Adipocyte (in vitro differentiated cells): ENCODE measurements at regions not wholly inside any gene's neighbourhood (a gene's known extent, or its start where the extent isn't known, plus 50 kb on each side); places are given as distances from the start of the nearest gene placed in this dataset.

ENCODE experiments used
- DNase-seq: peaks from one replicate; pipeline ENCODE4 v3.0.0-alpha.2; 2015; ENCODE audit warnings: low read depth
- H3K27me3 ChIP-seq: replicated peaks from 2 replicates; pipeline ENCODE4 v1.7.0; 2013; ENCODE audit warnings: mild to moderate bottlenecking, low read length, moderate library complexity; ENCODE audit not compliant: control insufficient read depth, insufficient read depth
- H3K36me3 ChIP-seq: 2 replicates; pipeline ENCODE4 v1.7.0; 2013; ENCODE audit warnings: low read length, mild to moderate bottlenecking, moderate library complexity; ENCODE audit not compliant: control insufficient read depth, insufficient read depth, severe bottlenecking
- H3K4me1 ChIP-seq: 2 replicates; pipeline ENCODE4 v1.7.0; 2013; ENCODE audit warnings: mild to moderate bottlenecking, low read length, moderate library complexity; ENCODE audit not compliant: control insufficient read depth, insufficient read depth
- H3K4me3 ChIP-seq: 2 replicates; pipeline ENCODE4 v1.7.0; 2013; ENCODE audit warnings: mild to moderate bottlenecking, low read length, moderate library complexity
- H3K9ac ChIP-seq: 2 replicates; pipeline ENCODE4 v1.7.0; 2013; ENCODE audit warnings: mild to moderate bottlenecking, low read length, moderate library complexity
- H3K9me3 ChIP-seq: 2 replicates; pipeline ENCODE4 v1.7.0; 2013; ENCODE audit warnings: mild to moderate bottlenecking, low read length, moderate library complexity; ENCODE audit not compliant: control insufficient read depth

DNA sequence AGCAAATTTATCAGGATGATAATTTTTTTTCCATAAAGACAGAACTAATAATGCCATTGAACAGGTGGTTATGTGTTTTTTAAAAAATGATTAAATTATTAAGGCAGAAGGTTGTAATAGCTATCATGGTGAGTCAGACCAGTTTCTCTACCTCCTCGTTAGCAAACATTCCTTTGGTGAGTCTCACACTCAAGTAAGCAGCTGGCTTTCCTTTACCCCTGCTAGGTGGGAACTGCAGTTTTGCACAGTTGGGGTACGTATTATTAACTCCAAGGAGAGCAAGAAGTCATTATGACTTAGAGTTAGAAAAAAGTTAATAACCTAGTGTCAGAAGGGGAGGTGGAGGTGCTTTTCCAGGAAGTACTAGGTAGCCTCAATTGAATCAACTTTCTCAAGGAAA, 165.3 kb downstream of the SNAPC1 start:
- H3K9ac ChIP-seq = no peak overlapping the region
- peak; percentile 45 for DNase-seq
- H3K4me3 ChIP-seq = no peak overlapping the region
- H3K27me3 ChIP-seq = no peaks in the 10 kb centered on the region
- no peaks in the 10 kb centered on the region for H3K36me3 ChIP-seq
- peaks cover 33% of the 10 kb centered on the region for H3K4me1 ChIP-seq
- no peaks in the 10 kb centered on the region for H3K9me3 ChIP-seq

DNA sequence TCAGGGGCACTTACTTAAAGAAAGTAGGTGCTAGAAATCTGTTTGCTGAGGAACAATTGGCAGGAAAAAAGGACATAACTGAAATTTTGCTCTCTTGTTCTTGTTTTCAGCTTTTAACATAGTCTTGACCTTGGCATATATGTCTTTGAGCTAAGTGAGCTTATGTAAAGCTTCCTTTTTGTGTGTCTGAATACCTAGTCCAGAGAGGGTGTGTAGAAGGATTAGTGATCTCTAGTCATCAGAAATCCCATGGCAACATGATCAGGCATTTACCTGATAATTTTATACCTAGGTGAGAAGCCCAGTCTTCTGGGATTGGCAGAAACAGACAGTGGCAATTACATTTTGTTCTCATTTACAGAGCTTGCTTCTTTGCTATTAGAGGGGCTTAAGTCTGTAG, 166.1 kb downstream of the SNAPC1 start:
- H3K9ac ChIP-seq = no peak overlapping the region
- H3K27me3 ChIP-seq = no peaks in the 10 kb centered on the region

DNA sequence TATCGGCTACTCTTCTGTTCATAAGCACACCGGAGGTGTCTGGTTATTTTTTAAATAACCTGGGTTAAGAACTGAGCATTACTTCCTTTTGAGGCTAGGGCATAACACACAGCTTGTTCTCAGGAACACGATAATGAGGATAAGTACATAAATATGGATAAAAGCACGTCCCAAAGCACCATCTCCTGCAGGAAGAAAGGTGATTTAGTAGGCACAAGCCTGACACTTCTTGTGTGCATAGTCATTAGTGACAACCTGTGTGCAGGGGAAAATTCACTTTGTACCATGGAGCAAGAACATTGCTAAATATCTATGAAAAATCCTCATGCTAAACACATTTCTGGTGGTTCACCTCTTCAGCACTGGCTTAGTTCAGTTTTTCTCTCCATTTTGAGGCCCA, 166.5 kb downstream of the SNAPC1 start:
- Histone ChIP-seq H3K27me3 (no peaks in the 10 kb centered on the region), H3K4me1 (peaks cover 33% of the 10 kb centered on the region), H3K9ac (no peak overlapping the region), H3K9me3 (no peaks in the 10 kb centered on the region), H3K36me3 (no peaks in the 10 kb centered on the region), H3K4me3 (no peak overlapping the region)
- no peak for DNase-seq

More for the DNA sequence above, 166.1 kb downstream of the SNAPC1 start:
- no peaks in the 10 kb centered on the region for H3K9me3 ChIP-seq
- DNase-seq = no peak
- no peaks in the 10 kb centered on the region for H3K36me3 ChIP-seq
- H3K4me1 ChIP-seq = peaks cover 33% of the 10 kb centered on the region
- H3K4me3 ChIP-seq = no peak overlapping the region

DNA sequence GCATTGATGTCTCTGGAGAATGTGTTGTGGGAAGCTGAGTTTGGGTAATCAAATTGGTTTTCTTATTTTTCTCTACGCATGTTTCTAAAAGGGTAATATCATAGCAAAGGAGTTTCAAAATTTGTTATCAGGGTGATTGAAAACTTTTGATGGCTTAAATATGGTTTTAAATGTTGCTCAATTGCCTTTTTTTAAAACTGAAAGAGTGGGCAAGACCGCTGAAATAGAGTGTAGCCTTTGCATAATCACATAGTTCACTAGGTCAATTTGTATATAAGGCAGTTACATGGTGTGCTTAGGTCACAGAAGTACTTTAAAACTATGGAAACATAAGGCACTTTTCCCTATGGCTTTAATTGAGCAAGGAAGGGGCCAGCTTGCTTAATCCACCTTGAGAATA, 167.4 kb downstream of the SNAPC1 start:
- no peak overlapping the region for H3K4me3 ChIP-seq
- H3K4me1 ChIP-seq = peaks cover 41% of the 10 kb centered on the region
- no peak for DNase-seq
- no peak overlapping the region for H3K9ac ChIP-seq
- H3K36me3 ChIP-seq = no peaks in the 10 kb centered on the region
- no peaks in the 10 kb centered on the region for H3K9me3 ChIP-seq
- H3K27me3 ChIP-seq = no peaks in the 10 kb centered on the region

DNA sequence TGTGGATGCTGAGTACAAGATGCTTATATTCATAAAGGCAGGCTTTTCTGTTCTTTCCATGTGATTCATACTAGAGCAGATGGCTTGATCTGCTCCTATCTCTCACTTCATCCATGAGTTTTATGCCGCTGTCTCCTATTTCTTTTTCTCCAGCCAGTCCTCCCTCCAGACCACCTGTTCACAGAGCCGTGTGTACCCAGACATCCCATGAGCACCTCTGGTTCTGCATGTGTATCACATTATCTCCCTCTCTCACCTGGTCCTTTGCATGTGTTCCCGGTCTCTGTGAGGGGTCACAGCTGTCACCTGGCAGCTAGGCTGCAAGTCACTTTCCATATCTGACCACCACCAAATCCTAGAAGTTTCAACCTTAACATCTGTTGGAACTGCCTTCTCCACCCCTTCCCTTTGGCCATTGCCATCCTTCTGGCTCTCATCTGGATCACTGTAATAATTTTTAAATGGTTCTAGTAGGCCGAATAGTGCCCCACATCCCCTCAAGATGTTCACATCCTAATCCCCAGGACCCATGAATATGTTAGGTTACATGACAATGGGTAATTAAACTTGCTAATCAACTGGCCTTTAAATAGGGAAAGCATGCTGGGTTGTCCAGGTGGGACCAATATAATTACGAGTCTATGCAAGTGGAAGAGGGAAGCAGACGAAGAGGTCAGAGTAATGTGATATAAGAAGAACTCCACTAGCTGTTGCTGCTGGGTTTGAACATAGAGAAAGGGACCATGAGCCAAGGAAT, 168.1 kb downstream of the SNAPC1 start:
- Histone ChIP-seq H3K9me3 (no peaks in the 10 kb centered on the region), H3K36me3 (no peaks in the 10 kb centered on the region), H3K9ac (no peak overlapping the region), H3K4me1 (peaks cover 41% of the 10 kb centered on the region), H3K4me3 (no peak overlapping the region), H3K27me3 (no peaks in the 10 kb centered on the region)
- no peak for DNase-seq

DNA sequence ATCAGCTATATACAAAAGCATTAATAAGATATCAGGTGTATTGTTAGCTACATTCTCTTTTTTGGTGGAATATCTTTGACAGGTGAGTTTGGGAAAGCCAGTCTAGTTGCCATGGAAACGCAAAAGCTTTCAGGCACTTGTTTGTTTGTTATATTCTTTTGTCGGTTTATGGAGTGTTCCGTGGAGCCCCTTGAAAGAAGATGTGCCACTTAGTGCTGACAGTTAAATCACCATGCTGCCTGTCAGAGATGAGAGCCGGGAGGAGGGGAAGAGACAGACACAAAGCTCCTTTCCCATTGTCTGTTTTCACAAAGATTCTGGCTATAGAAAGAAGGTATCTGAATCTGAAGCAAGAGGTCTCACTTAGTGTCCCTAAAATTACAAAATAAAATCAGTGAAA, 170.8 kb downstream of the SNAPC1 start:
- no peak overlapping the region for H3K4me3 ChIP-seq
- no peak for DNase-seq
- peaks cover 4% of the 10 kb centered on the region for H3K27me3 ChIP-seq
- peaks cover 20% of the 10 kb centered on the region for H3K4me1 ChIP-seq
- no peaks in the 10 kb centered on the region for H3K9me3 ChIP-seq
- H3K9ac ChIP-seq = no peak overlapping the region
- H3K36me3 ChIP-seq = no peaks in the 10 kb centered on the region

DNA sequence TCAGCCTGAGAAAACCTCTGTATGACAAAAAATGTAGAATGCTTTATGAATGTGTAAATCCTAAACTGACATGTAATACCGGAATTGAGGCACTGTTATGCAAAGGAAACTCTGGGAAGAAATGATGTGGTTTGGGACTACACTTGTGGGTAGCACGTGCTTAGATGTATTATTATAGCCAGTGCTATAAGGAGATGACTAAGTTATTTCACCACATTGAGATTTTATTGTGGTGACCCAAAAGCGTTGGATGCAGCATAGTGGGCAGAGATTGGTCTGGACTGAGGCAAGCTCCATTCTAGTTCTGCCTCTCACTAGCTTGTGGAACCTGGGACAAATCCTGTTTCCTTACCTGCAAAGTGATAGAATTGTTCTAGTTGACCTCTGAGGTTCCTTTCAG, 172.2 kb downstream of the SNAPC1 start:
- Histone ChIP-seq H3K36me3 (no peaks in the 10 kb centered on the region), H3K9me3 (no peaks in the 10 kb centered on the region), H3K9ac (no peak overlapping the region), H3K4me3 (no peak overlapping the region), H3K4me1 (peaks cover 14% of the 10 kb centered on the region), H3K27me3 (peaks cover 6% of the 10 kb centered on the region)
- DNase-seq = peak; percentile 86

DNA sequence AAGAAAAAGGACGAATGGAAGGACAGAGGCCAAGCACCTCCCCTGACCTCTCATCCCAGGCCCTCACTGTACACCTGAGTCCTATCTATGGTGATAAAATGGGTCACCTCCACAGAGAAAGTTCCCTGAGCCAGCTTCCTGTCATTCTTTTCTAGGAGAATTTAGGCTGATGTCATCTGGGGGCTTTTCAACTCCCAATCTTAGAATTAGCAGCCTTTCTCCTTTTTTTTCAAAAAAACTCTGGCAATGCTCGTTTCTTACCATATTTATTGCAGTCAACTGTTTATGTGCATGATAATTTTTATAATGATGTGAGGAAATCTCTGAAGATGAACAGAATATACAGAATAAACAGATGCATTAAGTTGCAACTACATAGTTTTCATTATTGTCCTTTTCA, 177.6 kb downstream of the SNAPC1 start:
- no peaks in the 10 kb centered on the region for H3K9me3 ChIP-seq
- DNase-seq = no peak
- H3K4me1 ChIP-seq = peaks cover 1% of the 10 kb centered on the region
- H3K9ac ChIP-seq = no peak overlapping the region
- no peaks in the 10 kb centered on the region for H3K36me3 ChIP-seq
- no peak overlapping the region for H3K4me3 ChIP-seq
- peaks cover 14% of the 10 kb centered on the region for H3K27me3 ChIP-seq

DNA sequence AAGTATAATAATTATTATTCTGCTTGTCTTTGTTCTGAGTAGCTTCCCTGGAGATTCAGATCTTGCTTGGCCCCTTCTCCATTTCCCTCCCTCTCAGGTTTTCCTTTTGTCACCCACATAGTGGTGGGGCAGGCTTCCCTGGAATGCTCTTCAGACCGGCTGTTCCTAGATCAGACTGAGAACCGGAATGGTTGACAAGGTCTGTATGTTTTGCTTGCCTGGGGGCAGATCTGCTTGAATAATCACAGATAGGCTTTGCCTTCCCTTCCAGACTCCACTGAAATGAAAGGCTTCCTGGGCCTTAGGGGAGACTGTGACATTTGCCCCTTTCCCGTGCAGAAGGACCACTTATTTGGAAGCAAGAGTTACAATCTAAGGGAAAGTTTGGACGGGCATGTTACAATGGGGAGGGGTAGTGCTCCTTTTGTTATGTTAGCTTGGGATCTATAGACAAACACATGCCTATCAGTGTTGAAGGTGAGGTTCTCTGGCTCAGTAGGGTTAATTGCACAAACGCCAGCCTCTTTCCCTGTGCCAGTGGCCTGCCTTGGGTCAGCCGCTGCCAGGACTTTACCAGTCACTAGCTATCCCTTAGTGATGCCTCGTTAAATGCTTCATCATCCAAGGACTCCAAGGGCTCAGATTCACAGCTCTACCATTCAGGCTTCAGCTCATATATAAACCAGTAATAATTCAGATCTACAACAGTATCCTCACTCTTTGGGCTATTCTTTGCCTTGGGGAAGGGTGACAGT, 178.6 kb downstream of the SNAPC1 start:
- Histone ChIP-seq H3K4me3 (no peak overlapping the region), H3K9ac (no peak overlapping the region), H3K4me1 (no peaks in the 10 kb centered on the region), H3K9me3 (no peaks in the 10 kb centered on the region), H3K36me3 (no peaks in the 10 kb centered on the region), H3K27me3 (peaks cover 14% of the 10 kb centered on the region)
- peak; percentile 30 for DNase-seq

DNA sequence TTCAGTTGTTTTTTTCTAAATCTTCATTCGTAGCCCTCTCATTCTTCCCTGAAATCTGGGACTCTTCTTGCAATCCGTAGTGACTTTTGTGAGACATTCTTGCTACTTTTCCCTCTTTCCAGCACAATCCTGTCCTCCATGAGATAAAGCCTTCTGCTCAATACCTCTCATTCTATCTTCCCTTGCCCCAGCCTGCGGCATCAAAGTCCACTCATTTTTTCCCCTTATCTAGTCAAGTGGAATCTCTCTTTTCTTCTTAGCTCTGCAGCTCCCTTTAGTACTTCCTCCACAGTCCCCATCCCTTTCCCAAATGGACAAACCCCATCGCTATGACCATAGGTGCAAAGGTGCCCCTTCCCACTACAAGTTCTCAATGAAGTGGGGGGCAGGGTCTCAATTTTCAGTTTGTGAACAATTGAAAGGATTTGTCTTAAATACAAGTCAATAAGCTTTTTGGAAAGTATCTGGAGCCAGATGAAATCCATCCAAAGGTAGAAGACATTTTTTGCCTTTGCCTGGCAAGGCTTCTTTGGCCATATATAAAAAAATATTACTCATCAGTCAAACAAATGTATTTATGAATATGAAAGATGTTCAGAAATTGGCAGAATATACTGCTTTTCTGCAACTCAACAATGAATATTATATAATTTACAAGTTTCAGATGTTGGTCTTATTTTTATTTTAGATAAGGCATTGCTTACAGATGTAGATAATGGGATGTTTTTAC, 179.4 kb downstream of the SNAPC1 start:
- H3K27me3 ChIP-seq = peaks cover 10% of the 10 kb centered on the region
- H3K9me3 ChIP-seq = no peaks in the 10 kb centered on the region
- no peaks in the 10 kb centered on the region for H3K4me1 ChIP-seq
- H3K4me3 ChIP-seq = no peak overlapping the region
- no peaks in the 10 kb centered on the region for H3K36me3 ChIP-seq
- H3K9ac ChIP-seq = no peak overlapping the region
- DNase-seq = no peak

DNA sequence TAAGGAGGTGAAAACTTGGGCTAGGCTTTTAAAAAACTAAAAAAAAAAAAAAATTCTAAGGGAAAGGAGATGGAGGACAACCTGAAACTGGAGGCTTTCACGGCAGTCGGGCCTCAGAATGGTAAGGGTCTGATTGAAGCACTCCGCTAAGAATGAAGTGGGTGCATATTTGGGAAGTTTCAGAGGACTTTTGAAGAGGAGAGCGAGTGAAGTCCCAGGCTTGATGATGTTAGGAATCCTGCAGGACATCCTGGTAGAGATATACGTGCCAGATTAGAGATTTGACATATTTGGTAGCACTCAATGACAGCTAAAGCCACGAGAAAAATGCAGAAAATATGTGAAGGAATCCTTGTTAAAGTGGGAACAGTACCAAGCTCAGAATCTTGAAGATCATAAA, 186.2 kb downstream of the SNAPC1 start:
- H3K4me3 ChIP-seq = no peak overlapping the region
- H3K9me3 ChIP-seq = no peaks in the 10 kb centered on the region
- no peak for DNase-seq
- H3K4me1 ChIP-seq = peaks cover 11% of the 10 kb centered on the region
- H3K36me3 ChIP-seq = no peaks in the 10 kb centered on the region
- H3K9ac ChIP-seq = no peak overlapping the region
- peaks cover 3% of the 10 kb centered on the region for H3K27me3 ChIP-seq
